Hematopoietic multipotent progenitor cell (in vitro differentiated cells): ENCODE measurements at regions not wholly inside any gene's neighbourhood (a gene's known extent, or its start where the extent isn't known, plus 50 kb on each side); places are given as distances from the start of the nearest gene placed in this dataset.

Source experiments
- DNase-seq, 3 donors: peaks; one replicate each; pipeline ENCODE4 v3.0.0-alpha.2; 2011 to 2015; ENCODE audit warnings: low read depth in 2 of 3, low spot score in 2 of 3

DNA sequence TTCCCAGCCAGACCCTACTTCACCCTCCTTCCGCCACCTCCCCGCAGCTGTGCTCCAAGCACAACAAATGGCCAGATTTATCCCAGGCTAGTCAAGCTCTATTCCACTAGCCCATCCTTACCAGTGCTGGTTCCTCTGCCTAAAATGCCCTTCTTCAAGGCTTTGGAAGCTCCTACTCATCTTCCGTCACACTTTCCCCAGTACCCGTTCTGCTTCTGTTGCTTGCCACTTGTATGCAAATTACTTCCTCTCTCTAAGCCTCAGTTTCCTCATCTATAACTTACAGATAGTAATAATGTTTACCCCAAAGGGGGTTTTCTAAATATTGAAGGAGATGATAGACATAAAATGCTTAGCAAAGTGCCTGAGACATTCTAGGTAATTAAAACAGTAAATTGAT is 193.1 kb downstream of the MAFB start:
- no peak for DNase-seq

DNA sequence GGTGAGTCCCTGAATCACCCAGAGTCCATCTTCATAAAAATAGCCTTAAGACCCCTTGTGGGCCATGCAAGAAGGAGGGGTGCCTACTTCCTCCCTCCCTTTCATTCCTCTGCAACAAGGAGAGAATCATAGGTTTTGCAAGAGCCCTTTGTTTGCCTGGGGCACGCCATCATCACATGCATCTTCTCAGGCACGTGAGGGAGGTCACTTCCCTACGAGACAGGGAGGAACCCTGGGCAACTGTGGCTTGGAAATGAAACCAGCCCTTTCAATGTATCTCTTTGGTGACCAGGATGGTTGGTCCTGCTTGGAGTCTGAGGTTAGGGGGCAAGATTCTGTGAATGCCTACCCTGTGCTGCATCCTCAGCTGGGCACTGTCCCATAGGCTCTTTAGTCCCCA is 194.8 kb downstream of the MAFB start:
- no peak for DNase-seq

DNA sequence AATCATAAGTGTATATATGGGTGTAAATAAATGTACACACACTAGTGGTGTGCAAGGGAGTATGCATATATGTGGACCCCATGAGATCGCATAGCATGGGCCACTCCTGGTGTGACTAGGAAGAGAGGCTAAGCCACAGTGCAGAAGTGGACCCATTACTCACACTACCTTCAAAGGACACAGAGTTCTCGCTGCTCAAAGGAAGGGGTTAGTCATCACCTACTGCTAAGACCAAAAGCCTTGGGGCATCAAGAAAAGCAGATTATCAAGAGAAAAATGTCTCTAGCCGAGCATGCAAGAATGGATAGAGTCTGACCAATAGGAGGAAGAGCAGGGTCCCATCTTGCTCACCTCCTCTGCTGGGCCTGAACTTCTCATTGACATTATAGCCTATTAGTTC is 195.5 kb downstream of the MAFB start:
- no peak for DNase-seq

DNA sequence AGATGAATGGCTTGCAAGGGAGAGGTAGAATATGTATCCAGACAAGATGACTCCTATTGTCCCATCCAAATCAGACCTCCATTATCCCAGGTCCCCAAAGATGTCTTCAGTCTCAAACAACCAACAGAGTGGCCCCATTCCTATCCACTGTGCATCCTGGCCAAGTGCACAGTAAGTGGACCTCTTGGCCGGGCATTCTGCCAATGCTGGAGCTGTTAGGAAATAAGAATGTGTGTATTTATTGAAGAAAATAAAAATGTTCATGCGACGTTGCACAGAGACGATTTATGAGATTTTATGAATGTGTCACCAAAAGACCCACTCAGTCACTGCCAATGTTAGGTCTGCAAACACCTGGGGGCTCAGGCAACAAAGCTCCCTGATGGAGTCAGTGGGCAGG is 196.0 kb downstream of the MAFB start:
- DNase-seq = no peak

DNA sequence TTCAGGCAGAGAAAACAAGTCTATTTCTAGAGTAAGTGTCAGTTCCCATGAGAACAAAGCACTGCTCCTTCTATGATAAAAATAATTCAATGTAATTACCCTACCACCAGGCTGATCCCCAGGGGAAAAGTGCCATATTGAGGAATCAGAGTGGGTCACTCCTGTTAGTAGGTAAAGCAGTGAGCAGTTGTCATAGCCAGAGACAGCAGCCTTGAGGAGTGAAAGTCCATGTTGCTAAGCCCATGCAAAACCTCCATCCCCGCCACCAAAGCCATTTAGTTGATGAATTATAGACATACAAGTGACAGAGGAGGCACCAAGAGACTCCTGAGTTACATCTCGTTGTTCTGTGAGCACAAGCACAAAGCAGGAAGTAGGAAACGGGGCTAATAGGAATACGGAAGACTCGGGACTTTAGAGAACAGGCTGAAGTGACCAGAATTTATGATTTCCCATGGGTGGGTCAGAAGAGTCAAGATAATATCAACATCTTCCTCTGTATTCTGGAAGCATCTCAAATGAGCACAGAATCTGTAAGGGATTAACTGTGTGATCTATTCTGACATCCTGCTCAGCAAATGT is 197.9 kb downstream of the MAFB start:
- DNase-seq = no peak

DNA sequence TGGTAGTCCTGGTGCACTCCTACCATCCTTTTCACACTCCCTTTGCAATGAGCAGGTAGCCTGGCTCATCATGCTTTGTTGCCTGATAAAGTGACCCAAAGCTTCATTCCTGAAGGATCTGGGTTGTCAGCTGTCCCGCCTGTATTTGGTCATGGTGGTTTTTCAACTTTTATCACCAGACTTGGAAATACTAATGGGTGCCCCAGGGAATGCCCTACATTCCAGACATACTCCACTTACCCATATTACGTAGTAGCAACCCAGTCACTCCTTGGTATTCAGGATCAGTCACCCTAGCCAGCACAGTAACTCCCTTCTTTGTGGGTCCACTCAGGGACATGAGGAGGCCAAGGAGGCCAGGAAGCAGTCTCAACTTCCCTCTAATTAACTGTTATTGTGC is 199.2 kb downstream of the MAFB start:
- DNase-seq = no peak

DNA sequence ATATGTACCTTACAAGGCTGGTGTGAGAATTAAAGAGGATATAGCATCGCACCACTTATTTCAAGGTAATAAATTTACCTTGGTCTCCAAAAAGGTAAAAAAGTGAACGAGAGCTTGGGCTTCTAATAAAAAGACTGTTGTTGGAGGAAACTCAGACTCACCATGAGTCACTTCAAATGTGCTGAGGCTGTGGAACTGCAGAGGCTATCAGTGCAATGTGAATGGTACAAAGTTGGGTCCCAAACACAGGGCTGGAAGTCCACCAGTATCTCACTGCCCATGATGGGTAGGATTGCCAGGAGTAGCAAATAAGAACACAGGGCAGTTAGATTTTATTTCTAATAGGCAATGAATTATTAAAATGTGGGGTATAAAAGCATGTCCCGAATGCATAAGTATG is 200.6 kb downstream of the MAFB start:
- no peak for DNase-seq

DNA sequence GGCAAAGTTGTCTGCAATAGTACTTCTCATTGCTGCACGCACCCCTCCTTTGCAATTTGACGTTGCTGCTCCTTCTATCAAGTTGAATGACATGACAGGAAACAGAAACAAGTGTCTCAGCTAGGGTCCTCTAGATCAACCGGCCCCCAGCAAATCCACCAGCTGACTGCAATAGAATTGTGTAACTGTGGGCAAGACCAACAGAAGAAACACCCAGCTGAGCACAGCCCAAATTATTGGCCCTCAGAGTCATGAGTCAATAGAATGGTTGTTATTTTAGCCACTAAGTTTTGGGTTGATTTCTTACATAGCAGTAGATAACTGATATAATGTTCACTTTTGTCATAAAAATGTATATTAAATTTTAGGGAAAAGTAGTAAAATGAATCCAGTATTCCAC is 202.7 kb downstream of the MAFB start:
- DNase-seq = no peak

DNA sequence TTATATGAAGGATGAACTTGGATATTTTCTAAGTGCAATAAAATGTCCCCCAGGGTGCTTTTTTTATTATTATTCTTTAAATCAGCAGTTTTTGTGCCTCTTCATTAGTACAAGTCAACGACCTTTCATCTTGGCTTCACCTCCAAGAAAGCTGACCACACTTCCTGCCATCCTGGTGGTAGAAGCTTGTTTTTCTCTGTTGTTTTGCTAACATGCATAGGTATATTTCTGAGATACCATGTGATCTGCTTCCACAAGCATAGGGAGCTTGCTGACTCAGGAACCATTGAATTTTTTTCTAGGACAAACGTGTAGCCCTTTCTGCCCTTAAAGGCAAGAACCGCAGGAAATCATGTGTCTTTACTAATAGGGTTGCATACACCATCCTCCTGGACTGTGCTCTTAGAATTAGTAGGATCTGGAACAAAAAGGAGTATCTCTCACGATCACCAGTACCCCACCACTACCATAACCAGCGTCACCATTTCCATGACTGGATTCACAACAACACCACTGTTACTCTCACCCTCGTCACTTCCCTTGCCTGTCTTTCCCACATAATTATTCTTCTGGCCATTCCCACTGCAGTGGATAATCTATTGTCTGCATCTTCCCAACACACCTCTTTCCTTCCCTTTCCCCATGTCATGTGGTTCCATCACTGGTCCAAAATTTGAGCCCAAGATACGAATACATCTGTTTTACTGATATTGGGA is 207.1 kb downstream of the MAFB start:
- no peak for DNase-seq

DNA sequence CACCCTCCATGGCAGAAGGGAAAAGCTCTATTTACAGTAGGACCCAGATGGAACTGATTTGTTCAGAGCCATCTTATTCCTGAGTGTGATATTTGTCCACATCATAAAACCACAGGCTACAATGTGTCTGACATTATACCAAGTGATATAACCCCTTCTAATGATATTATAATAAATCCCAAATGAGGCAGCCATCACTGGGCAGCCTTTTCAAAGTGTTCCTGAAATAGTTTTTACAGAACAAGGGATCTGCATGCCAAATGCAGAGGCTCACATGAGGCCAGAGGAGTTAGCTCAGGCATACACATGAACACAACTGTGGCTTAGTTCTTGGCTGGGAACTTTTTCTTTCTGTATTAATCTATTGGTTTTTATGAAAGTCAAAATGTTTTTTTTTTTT is 207.7 kb downstream of the MAFB start:
- no peak for DNase-seq

DNA sequence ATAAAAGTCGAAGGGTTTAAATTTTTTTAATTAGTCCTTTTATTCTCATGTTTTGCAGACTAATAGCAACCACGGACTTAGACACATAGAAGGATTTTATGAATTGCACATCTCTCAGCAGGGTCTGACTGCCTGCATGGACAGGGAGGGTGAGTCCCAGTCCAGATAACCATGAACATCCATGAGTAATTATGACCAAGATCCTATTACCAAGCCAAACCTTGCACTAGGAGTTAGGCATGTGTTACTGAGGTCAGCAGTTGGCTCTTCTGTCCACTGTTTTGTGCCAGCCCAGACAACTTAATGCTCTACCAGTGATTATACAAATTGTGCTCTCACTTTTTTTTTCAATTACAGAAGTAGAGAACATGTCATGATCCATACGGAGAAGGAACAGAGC is 211.2 kb downstream of the MAFB start:
- DNase-seq = no peak

DNA sequence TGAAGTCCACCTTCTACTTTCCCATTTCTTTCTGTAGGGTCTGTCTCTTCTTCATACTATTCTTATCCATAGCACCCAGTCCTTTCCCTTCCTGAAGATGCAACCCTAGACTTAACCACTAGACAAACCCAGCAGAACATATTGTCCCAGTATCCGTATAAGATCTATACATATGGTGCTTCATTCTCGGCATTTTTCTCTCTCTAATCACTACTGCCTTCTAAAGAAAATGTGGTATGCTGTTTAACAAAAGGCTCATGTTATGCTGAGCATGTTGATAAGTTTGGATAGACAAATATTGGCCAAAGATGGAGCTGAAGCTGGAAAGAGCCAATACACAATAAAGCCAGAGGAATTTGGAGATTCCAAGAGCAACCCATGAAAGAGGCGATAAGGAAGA is 212.6 kb downstream of the MAFB start:
- DNase-seq = no peak

DNA sequence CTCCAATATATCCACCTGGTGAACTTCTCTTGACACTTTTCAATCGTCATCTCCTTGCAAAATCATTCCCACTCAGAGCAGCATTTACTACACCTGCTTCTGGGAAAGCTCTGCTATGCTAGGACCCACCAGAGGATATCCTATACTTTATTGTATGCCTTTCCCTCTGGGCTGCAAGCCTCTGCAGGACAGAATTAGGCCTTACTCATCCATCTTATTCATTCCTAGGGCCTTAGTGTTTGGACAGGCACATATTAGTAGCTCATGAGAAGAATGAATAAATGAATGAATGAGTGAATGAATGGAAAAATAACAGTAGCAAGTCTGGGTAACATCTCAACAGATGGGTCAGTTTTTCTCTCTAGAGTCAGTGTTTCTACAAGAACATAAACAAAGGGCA is 216.1 kb downstream of the MAFB start:
- DNase-seq = no peak

DNA sequence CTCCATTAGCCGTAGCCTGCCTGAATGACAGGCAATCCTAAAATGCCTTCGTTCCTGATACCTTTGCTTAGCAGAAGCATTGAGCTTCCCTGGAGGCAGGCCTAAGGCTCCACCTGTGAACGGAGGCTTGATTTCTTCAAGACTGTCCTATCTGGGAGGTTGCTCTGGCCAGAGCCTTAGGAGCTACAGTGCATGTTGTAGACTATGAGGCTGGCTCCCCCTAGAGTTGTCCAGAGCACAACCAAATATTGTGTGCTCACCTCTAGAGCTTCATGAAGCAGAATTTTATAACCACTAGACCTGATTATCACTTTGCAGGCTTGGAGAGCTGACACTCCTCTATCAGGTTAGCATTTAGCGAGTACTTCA is 217.8 kb downstream of the MAFB start:
- DNase-seq = no peak

DNA sequence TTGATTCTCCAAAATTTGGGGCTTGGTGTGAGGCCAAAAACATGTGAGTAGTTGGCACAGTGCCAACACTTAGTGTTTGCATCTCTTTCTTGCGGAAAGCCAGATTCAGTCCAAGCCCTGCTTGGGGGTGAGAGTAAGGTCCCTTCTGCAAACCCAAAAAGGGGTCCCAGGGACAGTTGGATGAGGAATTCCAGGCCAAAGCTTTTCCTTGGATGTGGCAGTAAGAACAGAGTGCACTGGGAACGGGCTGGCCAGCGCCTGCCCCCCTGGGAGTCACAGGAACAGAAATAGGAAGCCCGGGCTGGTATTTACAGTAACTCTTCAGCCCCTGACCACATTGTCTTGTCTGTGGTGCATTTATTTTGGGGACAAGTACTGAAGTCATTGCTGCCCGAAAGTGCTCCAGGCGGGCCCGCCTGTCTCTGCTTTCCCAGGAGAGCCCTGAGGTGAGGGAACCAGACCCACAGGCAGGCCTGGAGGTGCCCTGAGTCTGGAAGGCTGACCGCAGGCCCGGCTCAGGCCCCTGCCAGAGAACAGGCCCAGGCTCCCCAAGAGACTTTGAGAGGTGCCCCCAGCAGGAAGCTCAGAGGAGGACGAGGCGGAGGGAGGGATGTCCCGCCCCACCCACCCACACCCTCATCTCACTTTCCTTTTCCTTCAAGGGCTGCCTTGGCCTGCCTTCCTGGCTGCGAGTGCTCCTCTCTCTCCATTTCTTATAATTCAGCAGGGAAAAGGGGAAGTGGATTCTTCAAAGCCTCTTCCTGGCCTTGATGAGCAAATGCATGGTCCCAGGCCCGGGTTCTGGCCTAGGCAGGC is 218.4 kb downstream of the MAFB start:
- peak in 1 of 3 donors; percentile 6 for DNase-seq

DNA sequence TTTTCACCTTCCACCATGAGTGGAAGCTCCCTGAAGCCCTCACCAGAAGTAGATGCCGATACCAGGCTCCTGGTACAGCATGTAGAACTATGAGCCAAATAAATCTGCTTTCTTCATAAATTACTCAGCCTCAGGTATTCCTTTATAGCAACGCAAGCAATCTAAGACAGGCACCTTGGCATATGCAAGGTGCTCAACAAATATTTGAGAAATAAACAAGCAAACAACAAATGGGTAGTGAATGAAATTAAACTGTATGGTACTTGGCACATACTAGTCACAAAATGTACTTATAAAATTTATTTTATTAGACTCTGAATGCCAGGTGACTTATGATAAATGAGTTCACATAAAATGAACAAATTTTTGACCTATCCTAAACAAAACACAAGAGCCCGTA is 220.3 kb downstream of the MAFB start:
- no peak for DNase-seq

DNA sequence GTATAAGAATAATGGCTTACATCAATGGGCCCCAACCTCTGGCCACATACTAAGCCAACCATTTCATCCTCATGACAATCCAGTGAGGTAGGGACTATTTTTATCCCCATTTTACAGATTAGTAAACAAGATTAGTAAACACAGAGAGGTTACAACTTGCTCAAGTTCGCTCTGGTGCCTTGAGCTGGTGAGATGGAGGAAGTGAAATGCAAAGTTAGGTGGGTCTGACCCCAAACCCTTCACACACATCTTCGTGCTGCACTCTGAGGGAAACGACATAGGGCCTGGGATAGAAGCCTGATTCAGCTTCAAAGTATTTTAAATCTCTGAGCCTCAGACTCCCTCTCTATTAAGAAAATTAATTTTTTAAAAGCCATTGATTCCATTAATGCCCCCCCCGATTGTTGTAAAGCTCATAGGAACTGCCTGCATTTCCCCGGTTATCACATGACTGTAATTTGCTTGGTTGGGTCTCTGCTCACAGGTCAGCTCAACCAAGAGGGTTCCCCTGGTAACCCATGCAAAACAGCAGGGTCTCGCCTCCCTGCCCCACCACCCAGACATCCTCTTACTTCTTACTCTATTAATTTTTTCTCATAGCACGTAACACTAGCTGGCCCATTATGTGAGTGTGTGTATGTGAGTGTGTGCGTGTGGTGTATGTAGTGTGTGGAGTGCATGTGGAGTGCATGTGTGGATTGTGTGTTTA is 221.2 kb downstream of the MAFB start:
- no peak for DNase-seq

DNA sequence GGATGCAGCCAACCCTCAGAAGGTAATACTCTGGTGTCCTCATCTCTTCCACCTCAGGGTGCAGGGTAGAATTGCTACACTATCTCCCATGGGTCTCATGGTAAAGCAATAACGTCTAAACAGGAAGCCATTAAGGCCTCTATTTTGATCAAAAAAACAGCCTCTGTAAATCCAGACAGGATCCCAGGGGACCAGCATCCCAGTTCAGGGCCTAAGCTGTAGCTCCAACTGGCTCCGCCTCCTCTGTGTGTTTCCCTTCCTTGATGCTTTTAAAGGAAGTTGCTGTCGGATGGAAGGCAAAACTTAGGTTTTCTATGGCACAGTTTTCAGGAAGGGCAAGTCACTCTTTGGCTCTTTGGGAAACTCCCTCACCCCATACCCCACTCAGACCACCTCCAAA is 222.0 kb downstream of the MAFB start:
- no peak for DNase-seq

DNA sequence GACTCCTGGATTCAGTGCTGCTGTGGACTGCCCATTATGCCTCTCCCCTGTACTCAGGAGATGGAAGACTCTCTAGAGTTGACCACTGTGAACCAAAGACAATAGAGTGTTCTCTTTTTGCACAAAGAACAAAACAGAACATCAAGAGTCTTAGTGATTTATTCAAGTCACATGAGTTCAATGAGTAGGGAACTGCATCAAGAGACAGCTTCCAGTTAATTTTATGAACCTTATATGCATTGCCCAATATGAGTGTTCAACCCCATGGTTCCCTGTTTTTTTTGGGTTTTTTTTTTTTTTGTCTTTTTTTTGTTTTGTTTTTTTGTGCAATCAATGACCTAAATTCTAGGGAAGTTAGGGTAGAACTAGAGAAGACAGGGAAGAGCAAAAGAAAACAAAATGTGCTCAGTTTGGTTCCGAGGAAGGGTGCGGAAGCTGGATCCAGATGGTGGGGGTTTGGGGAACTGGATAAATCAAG is 224.3 kb downstream of the MAFB start:
- DNase-seq = no peak

DNA sequence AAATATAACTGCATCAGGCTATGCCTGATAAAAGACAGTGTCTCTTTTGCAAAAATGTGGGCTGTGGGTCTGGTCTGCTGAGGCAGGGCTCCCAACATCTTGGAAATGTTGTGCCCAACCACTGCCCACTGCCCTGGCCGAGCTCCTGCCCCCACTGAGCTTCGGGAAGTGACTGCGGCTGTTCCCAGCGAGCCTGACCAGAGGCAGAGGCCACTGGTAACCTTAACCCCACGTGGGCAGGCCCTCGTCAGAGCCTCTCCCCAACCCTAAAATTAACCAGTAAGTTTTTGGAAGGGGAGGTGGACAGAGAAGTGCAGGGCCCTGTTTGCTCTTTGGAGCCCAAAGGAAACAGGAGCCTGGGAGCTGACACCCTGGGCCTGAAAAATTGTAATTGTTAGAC is 225.9 kb downstream of the MAFB start:
- DNase-seq = no peak

DNA sequence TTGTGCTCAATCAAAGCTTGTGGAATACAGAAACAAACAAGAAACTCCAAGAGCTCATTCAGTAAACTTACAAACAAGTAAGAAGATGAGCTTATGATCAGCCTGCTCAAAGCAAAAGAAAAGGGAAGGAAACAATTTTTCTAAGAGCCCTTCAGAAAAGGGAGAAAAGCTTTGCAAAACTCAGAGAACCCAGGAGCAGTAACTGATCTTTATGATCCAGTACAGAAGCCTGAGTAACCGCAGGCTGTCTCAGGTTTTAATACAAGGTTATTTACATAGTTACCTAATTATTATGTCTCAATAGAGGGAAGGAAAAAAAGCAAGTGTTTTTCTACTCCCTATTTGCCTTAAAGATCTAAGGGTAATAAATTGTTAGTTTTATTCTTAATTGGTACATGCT is 226.5 kb downstream of the MAFB start:
- DNase-seq = no peak
